Endothelial cell of umbilical vein (primary cell): ENCODE measurements at regions not wholly inside any gene's neighbourhood (a gene's known extent, or its start where the extent isn't known, plus 50 kb on each side); places are given as distances from the start of the nearest gene placed in this dataset.

Source experiments
- BruUV-seq: library from RNA; stranded (reverse); fragments of 400-500 nt; replicated peaks from 2 replicates; lab custom pipeline; 2021; lab: Mats Ljungman, UMichigan
- CTCF ChIA-PET: fragments of 300-600, 350-600 bp; sonication (Branson Sonifier 250); formaldehyde crosslinking; loops from one replicate; lab custom pipeline; 2021; ENCODE audit warnings: antibody characterized with exemption, inconsistent platforms; lab: Charles Lee
- POLR2A ChIA-PET: fragments of 300-600, 350-600 bp; sonication (Branson Sonifier 250); formaldehyde crosslinking; loops from one replicate; lab custom pipeline; 2021; ENCODE audit warnings: antibody characterized with exemption, inconsistent platforms; lab: Charles Lee
- DNase-seq: peaks from one replicate; pipeline ENCODE4 v3.0.0-alpha.2; 2011; ENCODE audit warnings: low read depth, low spot score
- FAIRE-seq: peaks from 2 replicates; lab custom pipeline; 2011; peaks lifted over from hg19 to GRCh38; lab: Jason Lieb, UNC
- H2AFZ ChIP-seq: 2 replicates; pipeline ENCODE4 v1.6.0; 2012; ENCODE audit warnings: low read depth, low read length, control low read depth, inconsistent platforms
- H3K27ac ChIP-seq: 2 replicates; pipeline ENCODE4 v1.5.1; 2011; ENCODE audit warnings: low read depth, mild to moderate bottlenecking, control low read depth, low read length, moderate library complexity; ENCODE audit not compliant: insufficient read depth
- H3K27me3 ChIP-seq, 2 experiments: 2 replicates each; pipeline versions ENCODE4 v1.6.0 to v1.6.1; 2011; ENCODE audit warnings: low read length in 2 of 2, mixed read lengths in 1 of 2; ENCODE audit not compliant: control insufficient read depth in 2 of 2, insufficient read depth in 2 of 2
- H3K36me3 ChIP-seq, 2 experiments: 2 replicates in 1 of 2; 3 replicates in 1 of 2; pipeline ENCODE4 v1.5.1; 2011; ENCODE audit warnings: low read length in 2 of 2, mild to moderate bottlenecking in 1 of 2, moderate library complexity in 1 of 2; ENCODE audit not compliant: control insufficient read depth in 2 of 2, insufficient read depth in 2 of 2; ENCODE audit errors: extremely low read depth in 1 of 2
- H3K4me1 ChIP-seq: 3 replicates; pipeline ENCODE4 v1.5.1; 2011; ENCODE audit warnings: mild to moderate bottlenecking, low read length; ENCODE audit not compliant: control insufficient read depth, insufficient read depth; ENCODE audit errors: extremely low read depth
- H3K4me2 ChIP-seq: 2 replicates; pipeline ENCODE4 v1.6.1; 2011; ENCODE audit warnings: low read length, control low read depth, mixed read lengths; ENCODE audit not compliant: insufficient read depth
- H3K4me3 ChIP-seq, 3 experiments: fragments of 200-600 bp in 1 of 3; sonication (generic), shearing (Covaris generic) in 1 of 3; replicated peaks in 1 of 3; 2 replicates each; pipeline ENCODE4 v1.5.1; 2011 to 2016; ENCODE audit warnings: control low read depth in 3 of 3, low read length in 3 of 3, mild to moderate bottlenecking in 2 of 3, inconsistent platforms in 1 of 3, low read depth in 1 of 3, moderate library complexity in 1 of 3; ENCODE audit not compliant: insufficient read depth in 1 of 3
- H3K79me2 ChIP-seq: 2 replicates; pipeline ENCODE4 v1.6.0; 2012; ENCODE audit warnings: low read length, inconsistent platforms; ENCODE audit not compliant: control insufficient read depth, insufficient read depth
- H3K9ac ChIP-seq: replicated peaks from 2 replicates; pipeline ENCODE3; 2011; ENCODE audit warnings: low read length, control low read depth; ENCODE audit not compliant: insufficient read depth; ENCODE audit errors: extremely low read depth
- H3K9me1 ChIP-seq: replicated peaks from 3 replicates; pipeline ENCODE4 v1.6.0; 2011; ENCODE audit warnings: mild to moderate bottlenecking, low read length; ENCODE audit not compliant: control insufficient read depth, insufficient read depth; ENCODE audit errors: extremely low read depth
- H3K9me3 ChIP-seq: replicated peaks from 2 replicates; pipeline ENCODE4 v1.5.1; 2012; ENCODE audit warnings: low read length, inconsistent platforms; ENCODE audit not compliant: control insufficient read depth, insufficient read depth
- H4K20me1 ChIP-seq: replicated peaks from 2 replicates; pipeline ENCODE3; 2011; ENCODE audit warnings: mild to moderate bottlenecking, low read length; ENCODE audit not compliant: control insufficient read depth, insufficient read depth; ENCODE audit errors: extremely low read depth
- CTCF ChIP-seq, 2 donors: IDR thresholded peaks; 1 replicate in 1 of 2; 2 replicates in 1 of 2; pipeline ENCODE4 v1.5.1; 2011; ENCODE audit warnings: low read length in 2 of 2, mild to moderate bottlenecking in 2 of 2, moderate library complexity in 2 of 2, control low read depth in 1 of 2, inconsistent platforms in 1 of 2, low read depth in 1 of 2; ENCODE audit not compliant: insufficient read depth in 1 of 2; ENCODE audit errors: extremely low read depth in 1 of 2
- EZH2 ChIP-seq: IDR thresholded peaks from 2 replicates; pipeline ENCODE4 v1.6.1; 2012; ENCODE audit warnings: borderline replicate concordance, low read depth, mild to moderate bottlenecking, moderate library complexity, low read length, inconsistent platforms; ENCODE audit not compliant: severe bottlenecking
- FOS ChIP-seq: IDR thresholded peaks from 2 replicates; pipeline ENCODE4 v1.6.1; 2011; ENCODE audit warnings: mild to moderate bottlenecking, low read length, moderate library complexity, borderline replicate concordance; ENCODE audit not compliant: insufficient read depth
- GATA2 ChIP-seq: IDR thresholded peaks from 2 replicates; pipeline ENCODE4 v1.7.0; 2011; ENCODE audit warnings: low read depth, mild to moderate bottlenecking, moderate library complexity, mixed read lengths, low read length; ENCODE audit not compliant: insufficient read length, insufficient read depth
- JUN ChIP-seq: IDR thresholded peaks from 2 replicates; pipeline ENCODE4 v1.6.1; 2011; ENCODE audit warnings: borderline replicate concordance, low read depth; ENCODE audit not compliant: insufficient read length, insufficient read depth
- MAX ChIP-seq: IDR thresholded peaks from 2 replicates; pipeline ENCODE4 v1.6.1; 2011; ENCODE audit not compliant: insufficient read depth, insufficient read length
- MYC ChIP-seq: IDR thresholded peaks from one replicate; pipeline ENCODE4 v1.6.1; 2011; ENCODE audit warnings: mild to moderate bottlenecking, low read depth, low read length
- POLR2A ChIP-seq: IDR thresholded peaks from 2 replicates; pipeline ENCODE4 v1.6.1; 2012; ENCODE audit warnings: low read depth, mild to moderate bottlenecking, control low read depth, low read length
- POLR2AphosphoS5 ChIP-seq: IDR thresholded peaks from 2 replicates; pipeline ENCODE4 v1.6.1; 2012; ENCODE audit warnings: low read depth, mild to moderate bottlenecking, control low read depth, low read length, moderate library complexity; ENCODE audit not compliant: insufficient read depth
- dilution Hi-C: fragments of 300-500 bp; cut with MboI; formaldehyde crosslinking; loops from one replicate; pipeline ENCODE4 v1.15.0; 2019; ENCODE audit warnings: low sequenced_read_pairs; ENCODE audit not compliant: extremely low pct_ligation_motif_present
- intact Hi-C: fragments of 100-400 bp; cut with micrococcal nuclease; formaldehyde crosslinking; loops from one replicate; pipeline ENCODE4 v1.10.0; 2022

GRCh38 chr3:194798486-194798885 lies 112.8 kb downstream of the FAM43A start:
- FAIRE-seq (peak; percentile 21), DNase-seq (no peak)
- Histone ChIP-seq H3K4me1 (no peaks in the 10 kb centered on the region), H3K4me3 (no peak overlapping the region), H2AFZ (no peak overlapping the region), H3K9me1 (no peaks in the 10 kb centered on the region), H3K9me3 (no peaks in the 10 kb centered on the region), H3K27ac (no peak overlapping the region), H3K36me3 (no peaks in the 10 kb centered on the region), H3K79me2 (no peaks in the 10 kb centered on the region), H3K27me3 (no peaks in the 10 kb centered on the region), H3K9ac (no peak overlapping the region), H4K20me1 (no peaks in the 10 kb centered on the region), H3K4me2 (no peak overlapping the region)
- BruUV-seq, result no TSS peak
- CTCF ChIA-PET, result interaction anchor here (1.8 kb wide), 1 partner anchor 18 kb away, joined by 4 read pairs; no protein-coding TSS in a partner anchor
- POLR2A ChIA-PET, result no interaction called here
- intact Hi-C loops, result no loop called here
- dilution Hi-C loops, result no loop called here
- TF ChIP-seq JUN, result no peak
- no peak for TF ChIP-seq POLR2AphosphoS5
- TF ChIP-seq POLR2A, result no peak
- TF ChIP-seq FOS, result no peak
- no peak for TF ChIP-seq CTCF (IDR thresholded peaks at IDR 0.05; ENCODE audit: extremely low read depth in 1 of 2, insufficient read depth in 1 of 2, low read depth in 1 of 2, low read length in 2 of 2)
- TF ChIP-seq EZH2, result no peak
- no peak for TF ChIP-seq MYC
- no peak for TF ChIP-seq GATA2
- TF ChIP-seq MAX, result no peak
